CD4-positive, alpha-beta T cell (primary cell): ENCODE measurements at regions not wholly inside any gene's neighbourhood (a gene's known extent, or its start where the extent isn't known, plus 50 kb on each side); places are given as distances from the start of the nearest gene placed in this dataset.

Source experiments
- ATAC-seq: fragments of 200-7000 bp; cut with Tn5 transposase; one replicate; pipeline ENCODE4 v1.10.0; 2022; ENCODE audit warnings: mild to moderate bottlenecking; ENCODE audit not compliant: poor library complexity
- CTCF ChIA-PET: fragments of 350-600 bp; sonication (Branson Sonifier 250); formaldehyde crosslinking; loops from one replicate; lab custom pipeline; 2021; ENCODE audit warnings: antibody characterized with exemption, inconsistent platforms; lab: Charles Lee
- POLR2A ChIA-PET: fragments of 350-600 bp; sonication (Branson Sonifier 250); formaldehyde crosslinking; loops from one replicate; lab custom pipeline; 2021; ENCODE audit warnings: antibody characterized with exemption, inconsistent platforms; lab: Charles Lee
- DNase-seq, 14 experiments: peaks; one replicate each; pipeline ENCODE4 v3.0.0-alpha.2; 2013 to 2020; ENCODE audit warnings: mixed read lengths in 2 of 14
- H3K27ac ChIP-seq, 2 donors: one replicate each; pipeline versions ENCODE4 v1.5.1 to v1.7.0; 2013; ENCODE audit warnings: low read length in 2 of 2, low read depth in 1 of 2, mild to moderate bottlenecking in 1 of 2
- H3K27me3 ChIP-seq, 2 experiments: 1 replicate in 1 of 2; 2 replicates in 1 of 2; pipeline versions ENCODE4 v1.6.1 to v1.7.0; 2013; ENCODE audit warnings: low read length in 2 of 2, control low read depth in 1 of 2, mild to moderate bottlenecking in 1 of 2, moderate library complexity in 1 of 2; ENCODE audit not compliant: insufficient read depth in 2 of 2, control insufficient read depth in 1 of 2
- H3K36me3 ChIP-seq: one replicate; pipeline ENCODE4 v1.6.1; 2013; ENCODE audit warnings: low read length, control low read depth; ENCODE audit not compliant: insufficient read depth
- H3K4me1 ChIP-seq: one replicate; pipeline ENCODE4 v1.6.1; 2013; ENCODE audit warnings: low read length, control low read depth; ENCODE audit not compliant: insufficient read depth
- H3K4me3 ChIP-seq: one replicate; pipeline ENCODE4 v1.5.1; 2013; ENCODE audit warnings: mild to moderate bottlenecking, low read length, moderate library complexity
- H3K9me3 ChIP-seq, 2 experiments: 1 replicate in 1 of 2; 2 replicates in 1 of 2; pipeline versions ENCODE4 v1.6.1 to v1.7.0; 2013; ENCODE audit warnings: low read length in 2 of 2, mild to moderate bottlenecking in 2 of 2, control low read depth in 1 of 2, moderate library complexity in 1 of 2; ENCODE audit not compliant: control insufficient read depth in 1 of 2, insufficient read depth in 1 of 2
- H3K27ac Mint-ChIP-seq: one replicate; pipeline ENCODE4 v1.8.0; 2020; ENCODE audit warnings: mixed read lengths
- H3K27me3 Mint-ChIP-seq: one replicate; pipeline ENCODE4 v1.8.0; 2021; ENCODE audit warnings: mixed read lengths
- H3K36me3 Mint-ChIP-seq: one replicate; pipeline ENCODE4 v1.8.0; 2021; ENCODE audit warnings: low read depth, mixed read lengths
- H3K4me1 Mint-ChIP-seq: one replicate; pipeline ENCODE4 v1.8.0; 2021; ENCODE audit warnings: low read depth, mixed read lengths
- H3K4me3 Mint-ChIP-seq: one replicate; pipeline ENCODE4 v1.8.0; 2020; ENCODE audit warnings: mild to moderate bottlenecking, mixed read lengths
- H3K9me3 Mint-ChIP-seq: one replicate; pipeline ENCODE4 v1.8.0; 2020; ENCODE audit warnings: mixed read lengths
- CTCF ChIP-seq: fragments of 200-600 bp; IDR thresholded peaks from one replicate; pipeline ENCODE4 v1.8.0; 2022; ENCODE audit warnings: antibody characterized with exemption, mild to moderate bottlenecking
- intact Hi-C, 2 experiments: fragments of 100-400 bp; cut with DNase I in 1 of 2; cut with micrococcal nuclease in 1 of 2; formaldehyde crosslinking; loops; one replicate each; pipeline versions ENCODE4 v1.15.1 to v1.9.0; 2023 to 2025; cut with DNase I, micrococcal nuclease

- DNase-seq (no peak), ATAC-seq (no peak)
- H3K9me3 ChIP-seq = no peaks in the 10 kb centered on the region
- peaks cover 0 to 5% of the 10 kb centered on the region in 2 experiments for H3K27me3 ChIP-seq
- Mint-ChIP-seq H3K27ac (no peak overlapping the region), H3K4me3 (no peak overlapping the region), H3K27me3 (peaks cover 25% of the 10 kb centered on the region), H3K9me3 (no peaks in the 10 kb centered on the region), H3K36me3 (no peaks in the 10 kb centered on the region), H3K4me1 (no peaks in the 10 kb centered on the region)
- H3K4me1 ChIP-seq = no peaks in the 10 kb centered on the region
- H3K36me3 ChIP-seq = no peaks in the 10 kb centered on the region
- TF ChIP-seq CTCF = no peak
- ChIA-PET CTCF (no interaction called here), POLR2A (no interaction called here)
- H3K4me3 ChIP-seq = no peak overlapping the region
- intact Hi-C loops = no loop called here
- no peak overlapping the region for H3K27ac ChIP-seq
Observed at GRCh38 chr1:29785554-29785953, 549.2 kb downstream of the PTPRU start.

GRCh38 chr1:29785137-29785527, 548.8 kb downstream of the PTPRU start:
- POLR2A ChIA-PET = no interaction called here
- intact Hi-C loops = no loop called here
- Histone ChIP-seq H3K9me3 (no peaks in the 10 kb centered on the region), H3K27ac (no peak overlapping the region), H3K4me1 (no peaks in the 10 kb centered on the region), H3K4me3 (no peak overlapping the region), H3K27me3 (peaks cover 4 to 5% of the 10 kb centered on the region in 2 experiments), H3K36me3 (no peaks in the 10 kb centered on the region)
- Mint-ChIP-seq H3K9me3 (no peaks in the 10 kb centered on the region), H3K27me3 (peaks cover 23% of the 10 kb centered on the region), H3K4me3 (no peak overlapping the region), H3K36me3 (no peaks in the 10 kb centered on the region), H3K27ac (no peak overlapping the region), H3K4me1 (no peaks in the 10 kb centered on the region)
- CTCF ChIA-PET = no interaction called here
- DNase-seq = no peak
- ATAC-seq = no peak
- no peak for TF ChIP-seq CTCF

GRCh38 chr1:29784276-29785136, 548.2 kb downstream of the PTPRU start:
- ATAC-seq (no peak), DNase-seq (no peak)
- H3K4me1 ChIP-seq = no peaks in the 10 kb centered on the region
- no peak for TF ChIP-seq CTCF
- no peaks in the 10 kb centered on the region for H3K36me3 Mint-ChIP-seq
- H3K36me3 ChIP-seq = no peaks in the 10 kb centered on the region
- no peaks in the 10 kb centered on the region for H3K9me3 Mint-ChIP-seq
- no peak overlapping the region for H3K27ac Mint-ChIP-seq
- H3K4me3 Mint-ChIP-seq = no peak overlapping the region
- no peak overlapping the region for H3K4me3 ChIP-seq
- POLR2A ChIA-PET = no interaction called here
- peaks cover 20% of the 10 kb centered on the region for H3K27me3 Mint-ChIP-seq
- no peak overlapping the region for H3K27ac ChIP-seq
- intact Hi-C loops = no loop called here
- no peaks in the 10 kb centered on the region for H3K4me1 Mint-ChIP-seq
- peaks cover 7% of the 10 kb centered on the region in 2 experiments for H3K27me3 ChIP-seq
- H3K9me3 ChIP-seq = no peaks in the 10 kb centered on the region
- CTCF ChIA-PET = no interaction called here
